H9 (cell line): ENCODE measurements at regions not wholly inside any gene's neighbourhood (a gene's known extent, or its start where the extent isn't known, plus 50 kb on each side); places are given as distances from the start of the nearest gene placed in this dataset.

ENCODE experiments used
- DNase-seq: peaks from one replicate; pipeline ENCODE4 v3.0.0-alpha.2; 2017
- H2AFZ ChIP-seq: one replicate; pipeline ENCODE4 v1.6.1; 2013; ENCODE audit warnings: mild to moderate bottlenecking, low read length, control low read depth, moderate library complexity
- H2AK5ac ChIP-seq: 2 replicates; pipeline ENCODE4 v1.6.1; 2013; ENCODE audit warnings: low read length, control low read depth, mixed read lengths; ENCODE audit not compliant: insufficient read length
- H2BK120ac ChIP-seq: one replicate; pipeline ENCODE4 v1.6.1; 2013; ENCODE audit warnings: low read depth, mild to moderate bottlenecking, low read length, control low read depth, inconsistent platforms; ENCODE audit not compliant: poor library complexity, severe bottlenecking
- H2BK12ac ChIP-seq: 2 replicates; pipeline ENCODE4 v1.6.1; 2013; ENCODE audit warnings: low read length, control low read depth, mixed read lengths, low read depth; ENCODE audit not compliant: insufficient read length
- H2BK15ac ChIP-seq: 2 replicates; pipeline ENCODE4 v1.6.1; 2013; ENCODE audit warnings: low read depth, low read length, control low read depth
- H2BK20ac ChIP-seq: one replicate; pipeline ENCODE4 v1.6.1; 2013; ENCODE audit warnings: low read depth, mild to moderate bottlenecking, low read length, control low read depth, inconsistent platforms; ENCODE audit not compliant: poor library complexity, severe bottlenecking
- H2BK5ac ChIP-seq: 2 replicates; pipeline ENCODE4 v1.6.1; 2013; ENCODE audit warnings: low read length, control low read depth, mixed read lengths; ENCODE audit not compliant: insufficient read length
- H3K14ac ChIP-seq: 2 replicates; pipeline ENCODE4 v1.6.1; 2013; ENCODE audit warnings: low read length, control low read depth; ENCODE audit not compliant: insufficient read depth
- H3K18ac ChIP-seq: 2 replicates; pipeline ENCODE4 v1.6.1; 2013; ENCODE audit warnings: low read depth, mild to moderate bottlenecking, mixed read lengths, low read length, control low read depth; ENCODE audit not compliant: insufficient read length
- H3K23ac ChIP-seq: 2 replicates; pipeline ENCODE4 v1.6.1; 2013; ENCODE audit warnings: low read length, control low read depth, mixed read lengths, low read depth; ENCODE audit not compliant: insufficient read length
- H3K23me2 ChIP-seq: 2 replicates; pipeline ENCODE4 v1.6.1; 2013; ENCODE audit warnings: low read depth, mild to moderate bottlenecking, mixed read lengths, low read length, control low read depth; ENCODE audit not compliant: insufficient read length, poor library complexity, severe bottlenecking
- H3K27ac ChIP-seq: 2 replicates; pipeline ENCODE4 v1.5.1; 2013; ENCODE audit warnings: low read length, control low read depth, mixed read lengths, low read depth; ENCODE audit not compliant: insufficient read length
- H3K27me3 ChIP-seq: 2 replicates; pipeline ENCODE4 v1.6.1; 2013; ENCODE audit warnings: low read length, control low read depth, inconsistent platforms; ENCODE audit not compliant: insufficient read depth
- H3K4ac ChIP-seq: 2 replicates; pipeline ENCODE4 v1.6.1; 2013; ENCODE audit warnings: low read depth, mild to moderate bottlenecking, control low read depth, inconsistent platforms, low read length, moderate library complexity
- H3K4me1 ChIP-seq: 2 replicates; pipeline ENCODE4 v1.6.1; 2013; ENCODE audit warnings: low read length, control low read depth, inconsistent platforms; ENCODE audit not compliant: insufficient read depth
- H3K4me2 ChIP-seq: 2 replicates; pipeline ENCODE4 v1.6.1; 2013; ENCODE audit warnings: low read length, control low read depth, mixed read lengths; ENCODE audit not compliant: insufficient read length, insufficient read depth
- H3K56ac ChIP-seq: 2 replicates; pipeline ENCODE4 v1.6.1; 2013; ENCODE audit warnings: low read depth, mild to moderate bottlenecking, mixed read lengths, low read length, control low read depth; ENCODE audit not compliant: insufficient read length
- H3K79me1 ChIP-seq: 2 replicates; pipeline ENCODE4 v1.6.1; 2013; ENCODE audit warnings: low read depth, mild to moderate bottlenecking, moderate library complexity, low read length, control low read depth, inconsistent platforms; ENCODE audit not compliant: insufficient read depth, poor library complexity, severe bottlenecking
- H3K79me2 ChIP-seq: 2 replicates; pipeline ENCODE4 v1.6.1; 2013; ENCODE audit warnings: low read length, control low read depth, inconsistent platforms; ENCODE audit not compliant: insufficient read depth
- H3K9ac ChIP-seq: 2 replicates; pipeline ENCODE4 v1.6.1; 2013; ENCODE audit warnings: low read length, control low read depth, mixed read lengths; ENCODE audit not compliant: insufficient read length; ENCODE audit errors: extremely low read depth
- H3K9me3 ChIP-seq: one replicate; pipeline ENCODE4 v1.6.1; 2013; ENCODE audit warnings: low read depth, low read length, inconsistent platforms; ENCODE audit not compliant: control insufficient read depth
- H3T11ph ChIP-seq: one replicate; pipeline ENCODE4 v1.6.1; 2013; ENCODE audit warnings: mild to moderate bottlenecking, low read length, control low read depth, inconsistent platforms
- H4K20me1 ChIP-seq: one replicate; pipeline ENCODE4 v1.6.1; 2013; ENCODE audit not compliant: control insufficient read depth, insufficient read length, insufficient read depth
- H4K5ac ChIP-seq: 2 replicates; pipeline ENCODE4 v1.6.1; 2013; ENCODE audit warnings: low read depth, mild to moderate bottlenecking, mixed read lengths, low read length, control low read depth; ENCODE audit not compliant: insufficient read length
- H4K8ac ChIP-seq: replicated peaks from 2 replicates; pipeline ENCODE4 v1.6.1; 2013; ENCODE audit warnings: low read length, control low read depth, mixed read lengths, low read depth; ENCODE audit not compliant: insufficient read length
- H4K91ac ChIP-seq: 2 replicates; pipeline ENCODE4 v1.6.1; 2013; ENCODE audit warnings: low read depth, mild to moderate bottlenecking, moderate library complexity, mixed read lengths, low read length, control low read depth; ENCODE audit not compliant: insufficient read length
- H3K27ac Mint-ChIP-seq, 3 experiments: 2 replicates in 2 of 3; 3 replicates in 1 of 3; pipeline ENCODE4 v1.8.0; 2020 to 2021; ENCODE audit warnings: mixed read lengths in 3 of 3, mild to moderate bottlenecking in 1 of 3, moderate library complexity in 1 of 3
- H3K27me3 Mint-ChIP-seq: 2 replicates; pipeline ENCODE4 v1.8.0; 2021; ENCODE audit warnings: low read depth, mild to moderate bottlenecking, moderate library complexity, mixed read lengths
- H3K36me3 Mint-ChIP-seq, 3 experiments: 2 replicates in 2 of 3; 3 replicates in 1 of 3; pipeline ENCODE4 v1.8.0; 2020 to 2021; ENCODE audit warnings: low read depth in 3 of 3, mixed read lengths in 3 of 3; ENCODE audit not compliant: insufficient read depth in 1 of 3
- H3K4me1 Mint-ChIP-seq, 2 experiments: 2 replicates each; pipeline ENCODE4 v1.8.0; 2020; ENCODE audit warnings: mixed read lengths in 2 of 2
- H3K4me3 Mint-ChIP-seq, 2 experiments: 2 replicates in 1 of 2; 3 replicates in 1 of 2; pipeline ENCODE4 v1.8.0; 2020 to 2021; ENCODE audit warnings: mild to moderate bottlenecking in 2 of 2, mixed read lengths in 2 of 2, moderate library complexity in 1 of 2
- H3K9me3 Mint-ChIP-seq, 2 experiments: 2 replicates in 1 of 2; 3 replicates in 1 of 2; pipeline ENCODE4 v1.8.0; 2020; ENCODE audit warnings: mild to moderate bottlenecking in 2 of 2, mixed read lengths in 2 of 2, moderate library complexity in 1 of 2
- WGBS: extraction: QIAGEN DNeasy Blood & Tissue Kit; methylation state at CpG from one replicate; pipeline ENCODE4 v1.1.7; 2013; ENCODE audit warnings: missing lambda C conversion rate, low lambda C conversion rate, mixed read lengths; ENCODE audit not compliant: insufficient read length; ENCODE audit errors: extremely low coverage; 5-methylcytosine and 5-hydroxymethylcytosine counted together
- TF ChIP-seq, protein P1 (sequence below): fragments of 200-600 bp; sonication (generic); conservative IDR thresholded peaks from 3 replicates; pipeline ENCODE4 v1.8.0; 2021; ENCODE audit warnings: antibody characterized with exemption, mild to moderate bottlenecking

DNA sequence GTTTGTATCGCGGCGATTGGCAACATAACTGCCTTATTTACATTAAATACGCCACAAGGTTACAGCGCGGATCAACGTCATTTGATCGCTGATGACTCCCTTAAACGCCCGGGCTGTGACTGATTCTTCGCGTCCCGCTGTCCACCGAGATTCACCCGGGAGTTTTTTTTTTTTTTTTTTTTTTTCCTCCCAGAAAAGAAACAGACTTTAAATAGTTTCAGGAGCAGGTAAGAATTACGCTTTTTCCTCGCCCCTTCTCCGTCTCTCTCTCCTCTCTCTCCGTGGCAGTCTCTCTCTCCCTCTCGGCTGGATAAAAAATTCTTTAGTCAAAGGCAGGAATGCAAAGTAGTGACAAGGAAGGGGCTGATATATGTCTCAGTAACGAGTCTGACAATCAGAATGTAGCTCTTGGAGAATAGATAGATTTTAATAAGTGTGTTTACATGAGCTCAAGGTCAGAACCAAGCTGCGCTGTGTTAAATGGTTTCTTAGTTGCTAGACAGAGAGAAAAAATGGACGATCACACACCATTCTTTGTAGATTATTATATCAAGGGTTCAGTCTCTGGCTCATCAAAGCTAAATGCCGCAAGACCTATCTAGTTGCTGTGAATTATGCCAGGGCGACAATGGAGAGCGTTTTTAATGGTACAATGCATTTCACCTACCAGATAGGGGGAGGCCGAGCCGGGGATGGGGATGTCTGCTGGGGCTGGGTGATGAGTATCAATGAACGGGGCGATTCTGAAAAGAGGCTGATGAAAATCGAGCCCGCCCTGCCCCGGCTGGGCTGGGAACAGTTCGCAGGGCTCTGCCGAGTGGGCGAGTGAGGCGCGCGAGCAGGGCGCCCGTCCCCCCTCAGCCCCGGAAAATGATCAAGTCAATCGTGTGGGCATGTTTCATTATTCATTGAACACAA is 147.2 kb upstream of the ZNF536 start:
- Histone ChIP-seq H3K27ac (no peak overlapping the region), H3K9ac (no peak overlapping the region), H3K18ac (no peak overlapping the region), H3K9me3 (no peaks in the 10 kb centered on the region), H4K91ac (no peak overlapping the region), H2BK120ac (no peak overlapping the region), H2AFZ (no peak overlapping the region), H3K23ac (no peak overlapping the region), H3K14ac (no peak overlapping the region), H2BK12ac (no peak overlapping the region), H4K8ac (no peak overlapping the region), H3K23me2 (peaks cover 20% of the 10 kb centered on the region), H3K79me1 (no peaks in the 10 kb centered on the region), H3K27me3 (peaks cover 51% of the 10 kb centered on the region), H3K56ac (no peak overlapping the region), H3T11ph (no peak overlapping the region), H2AK5ac (no peak overlapping the region), H3K4me2 (peak overlapping the region; percentile 67), H2BK20ac (no peak overlapping the region), H3K4ac (no peak overlapping the region), H4K20me1 (no peaks in the 10 kb centered on the region), H3K4me1 (no peaks in the 10 kb centered on the region), H2BK5ac (no peak overlapping the region), H4K5ac (no peak overlapping the region), H3K79me2 (no peaks in the 10 kb centered on the region), H2BK15ac (no peak overlapping the region)
- TF ChIP-seq, protein P1, sequence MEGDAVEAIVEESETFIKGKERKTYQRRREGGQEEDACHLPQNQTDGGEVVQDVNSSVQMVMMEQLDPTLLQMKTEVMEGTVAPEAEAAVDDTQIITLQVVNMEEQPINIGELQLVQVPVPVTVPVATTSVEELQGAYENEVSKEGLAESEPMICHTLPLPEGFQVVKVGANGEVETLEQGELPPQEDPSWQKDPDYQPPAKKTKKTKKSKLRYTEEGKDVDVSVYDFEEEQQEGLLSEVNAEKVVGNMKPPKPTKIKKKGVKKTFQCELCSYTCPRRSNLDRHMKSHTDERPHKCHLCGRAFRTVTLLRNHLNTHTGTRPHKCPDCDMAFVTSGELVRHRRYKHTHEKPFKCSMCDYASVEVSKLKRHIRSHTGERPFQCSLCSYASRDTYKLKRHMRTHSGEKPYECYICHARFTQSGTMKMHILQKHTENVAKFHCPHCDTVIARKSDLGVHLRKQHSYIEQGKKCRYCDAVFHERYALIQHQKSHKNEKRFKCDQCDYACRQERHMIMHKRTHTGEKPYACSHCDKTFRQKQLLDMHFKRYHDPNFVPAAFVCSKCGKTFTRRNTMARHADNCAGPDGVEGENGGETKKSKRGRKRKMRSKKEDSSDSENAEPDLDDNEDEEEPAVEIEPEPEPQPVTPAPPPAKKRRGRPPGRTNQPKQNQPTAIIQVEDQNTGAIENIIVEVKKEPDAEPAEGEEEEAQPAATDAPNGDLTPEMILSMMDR = no peak
- Mint-ChIP-seq H3K27ac (no peak overlapping the region), H3K4me1 (peaks cover 37 to 45% of the 10 kb centered on the region in 2 experiments), H3K9me3 (peaks cover 0 to 4% of the 10 kb centered on the region in 2 experiments; a peak in 3 of 5 replicates), H3K4me3 (peak overlapping the region; percentile 22 to 75), H3K36me3 (no peaks in the 10 kb centered on the region), H3K27me3 (peaks cover 88% of the 10 kb centered on the region)
- no peak for DNase-seq
- WGBS = no CpG with 5 or more reads among the region's 43 CpGs
